Keratinocyte (primary cell): ENCODE measurements at regions not wholly inside any gene's neighbourhood (a gene's known extent, or its start where the extent isn't known, plus 50 kb on each side); places are given as distances from the start of the nearest gene placed in this dataset.
A peak's percentile ranks its signal among the peaks of the same experiment; 100 is the strongest.
"Not testable (repeated sequence)": the region's sequence is repeated elsewhere in the genome, so short reads cannot be mapped to it uniquely, and the experiment has no call there.

Experiments
- DNase-seq: peaks from one replicate; pipeline ENCODE4 v3.0.0-alpha.2; 2011; ENCODE audit warnings: low read depth, missing footprints, low spot score
- FAIRE-seq: peaks from 2 replicates; lab custom pipeline; 2011; peaks lifted over from hg19 to GRCh38; lab: Jason Lieb, UNC
- H2AFZ ChIP-seq: 2 replicates; pipeline ENCODE4 v1.6.0; 2012; ENCODE audit warnings: low read length, control low read depth, inconsistent platforms; ENCODE audit not compliant: control insufficient read depth
- H3K27ac ChIP-seq: 2 replicates; pipeline ENCODE4 v1.5.1; 2011; ENCODE audit warnings: low read length; ENCODE audit not compliant: control insufficient read depth, insufficient read depth
- H3K27me3 ChIP-seq: 3 replicates; pipeline ENCODE4 v1.6.0; 2011; ENCODE audit warnings: low read length; ENCODE audit not compliant: control insufficient read depth, insufficient read depth; ENCODE audit errors: extremely low read depth
- H3K36me3 ChIP-seq, 2 experiments: 2 replicates in 1 of 2; 3 replicates in 1 of 2; pipeline ENCODE4 v1.5.1; 2011; ENCODE audit warnings: low read length in 2 of 2, mild to moderate bottlenecking in 1 of 2; ENCODE audit not compliant: control insufficient read depth in 2 of 2, insufficient read depth in 2 of 2; ENCODE audit errors: extremely low read depth in 1 of 2
- H3K4me1 ChIP-seq: 3 replicates; pipeline ENCODE4 v1.5.1; 2011; ENCODE audit warnings: low read length; ENCODE audit not compliant: control insufficient read depth, insufficient read depth; ENCODE audit errors: extremely low read depth
- H3K4me2 ChIP-seq: 3 replicates; pipeline ENCODE4 v1.6.0; 2011; ENCODE audit warnings: low read depth, low read length; ENCODE audit not compliant: control insufficient read depth, insufficient read depth; ENCODE audit errors: extremely low read depth
- H3K4me3 ChIP-seq, 3 experiments: fragments of 200-600 bp in 1 of 3; sonication (generic) in 1 of 3; 2 replicates in 2 of 3; 3 replicates in 1 of 3; pipeline ENCODE4 v1.5.1; 2011 to 2016; ENCODE audit warnings: low read length in 3 of 3, mild to moderate bottlenecking in 3 of 3, control low read depth in 2 of 3, inconsistent platforms in 1 of 3, low read depth in 1 of 3, mixed read lengths in 1 of 3, mixed run types in 1 of 3, moderate library complexity in 1 of 3; ENCODE audit not compliant: control insufficient read depth in 2 of 3, insufficient read depth in 2 of 3; ENCODE audit errors: extremely low read depth in 1 of 3
- H3K79me2 ChIP-seq: 2 replicates; pipeline ENCODE4 v1.6.0; 2012; ENCODE audit warnings: low read length; ENCODE audit not compliant: control insufficient read depth, insufficient read depth
- H3K9ac ChIP-seq: 3 replicates; pipeline ENCODE4 v1.6.0; 2011; ENCODE audit warnings: low read length; ENCODE audit not compliant: control insufficient read depth, insufficient read depth; ENCODE audit errors: extremely low read depth
- H3K9me1 ChIP-seq: 3 replicates; pipeline ENCODE4 v1.6.0; 2011; ENCODE audit warnings: low read length; ENCODE audit not compliant: control insufficient read depth, insufficient read depth; ENCODE audit errors: extremely low read depth
- H3K9me3 ChIP-seq: 2 replicates; pipeline ENCODE4 v1.5.1; 2012; ENCODE audit warnings: low read depth, low read length; ENCODE audit not compliant: control insufficient read depth
- H4K20me1 ChIP-seq: 3 replicates; pipeline ENCODE4 v1.6.0; 2011; ENCODE audit warnings: low read length; ENCODE audit not compliant: control insufficient read depth, insufficient read depth; ENCODE audit errors: extremely low read depth
- CTCF ChIP-seq, 3 experiments: IDR thresholded peaks in 1 of 3; conservative IDR thresholded peaks in 1 of 3; optimal IDR thresholded peaks in 1 of 3; 2 replicates in 2 of 3; 3 replicates in 1 of 3; pipeline versions ENCODE3 to v1.5.1; 2011; ENCODE audit warnings: low read length in 3 of 3, mild to moderate bottlenecking in 3 of 3, moderate library complexity in 2 of 3, control low read depth in 1 of 3, inconsistent platforms in 1 of 3; ENCODE audit not compliant: insufficient read depth in 2 of 3; ENCODE audit errors: extremely low read depth in 1 of 3
- EZH2 ChIP-seq: IDR thresholded peaks from one replicate; pipeline ENCODE4 v1.6.1; 2012; ENCODE audit warnings: inconsistent platforms, mild to moderate bottlenecking, low read length, moderate library complexity
- dilution Hi-C: fragments of 300-500 bp; cut with MboI; formaldehyde crosslinking; loops from one replicate; pipeline ENCODE4 v1.7.0; 2020; ENCODE audit warnings: low sequenced_read_pairs; ENCODE audit not compliant: extremely low pct_ligation_motif_present

DNA sequence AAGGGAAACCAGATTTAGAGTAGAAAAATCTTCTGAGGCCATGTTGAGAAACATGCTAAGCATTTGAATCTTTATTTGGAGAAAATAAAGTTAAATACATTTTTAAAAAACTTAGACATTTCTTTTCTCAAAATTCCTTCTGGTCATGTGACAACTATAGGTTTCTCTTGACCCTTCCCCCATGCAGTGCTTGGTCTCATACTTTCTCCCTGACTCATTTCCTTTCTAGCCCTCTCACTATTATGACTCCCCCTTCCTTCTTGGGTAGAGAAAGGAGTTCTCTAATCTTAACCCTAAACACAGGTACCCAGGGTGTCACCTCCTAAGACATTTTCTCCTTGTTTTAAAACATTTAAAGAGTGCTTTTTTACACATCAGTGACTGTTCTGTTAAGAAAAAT, 179.5 kb upstream of the TMEM106B start:
- H3K27ac ChIP-seq: no peak overlapping the region
- peaks cover 2% of the 10 kb centered on the region for H3K4me1 ChIP-seq
- no peak overlapping the region for H2AFZ ChIP-seq
- no peaks in the 10 kb centered on the region for H3K9me3 ChIP-seq
- FAIRE-seq (peak; percentile 34), DNase-seq (peak; percentile 13)
- TF ChIP-seq CTCF (optimal IDR thresholded peaks at IDR 0.05 in 1 of 3, IDR thresholded peaks at IDR 0.05 in 1 of 3, conservative IDR thresholded peaks at IDR 0.05 in 1 of 3; ENCODE audit: extremely low read depth in 1 of 3, insufficient read depth in 2 of 3, low read length in 3 of 3): no peak
- TF ChIP-seq EZH2: no peak
- H3K4me2 ChIP-seq: peak overlapping the region; percentile 0
- H3K27me3 ChIP-seq: no peaks in the 10 kb centered on the region
- no peaks in the 10 kb centered on the region for H3K36me3 ChIP-seq
- dilution Hi-C loops: no loop called here
- H3K9me1 ChIP-seq: no peaks in the 10 kb centered on the region
- no peak overlapping the region for H3K9ac ChIP-seq
- no peaks in the 10 kb centered on the region for H3K79me2 ChIP-seq
- H4K20me1 ChIP-seq: no peaks in the 10 kb centered on the region
- H3K4me3 ChIP-seq: no peak overlapping the region

- Histone ChIP-seq H2AFZ (no peak overlapping the region), H3K36me3 (no peaks in the 10 kb centered on the region), H3K27me3 (no peaks in the 10 kb centered on the region), H3K27ac (no peak overlapping the region), H3K4me1 (peaks cover 2% of the 10 kb centered on the region), H3K9ac (no peak overlapping the region), H3K9me1 (no peaks in the 10 kb centered on the region), H3K4me3 (no peak overlapping the region), H3K79me2 (no peaks in the 10 kb centered on the region), H4K20me1 (no peaks in the 10 kb centered on the region), H3K4me2 (no peak overlapping the region), H3K9me3 (no peaks in the 10 kb centered on the region)
- no peak for FAIRE-seq
- TF ChIP-seq CTCF (optimal IDR thresholded peaks at IDR 0.05 in 1 of 3, IDR thresholded peaks at IDR 0.05 in 1 of 3, conservative IDR thresholded peaks at IDR 0.05 in 1 of 3; ENCODE audit: extremely low read depth in 1 of 3, insufficient read depth in 2 of 3, low read length in 3 of 3) (no peak), EZH2 (no peak)
- DNase-seq: no peak
- dilution Hi-C loops: no loop called here
Observed at GRCh38 chr7:12032146-12032545, 178.9 kb upstream of the TMEM106B start.

DNA sequence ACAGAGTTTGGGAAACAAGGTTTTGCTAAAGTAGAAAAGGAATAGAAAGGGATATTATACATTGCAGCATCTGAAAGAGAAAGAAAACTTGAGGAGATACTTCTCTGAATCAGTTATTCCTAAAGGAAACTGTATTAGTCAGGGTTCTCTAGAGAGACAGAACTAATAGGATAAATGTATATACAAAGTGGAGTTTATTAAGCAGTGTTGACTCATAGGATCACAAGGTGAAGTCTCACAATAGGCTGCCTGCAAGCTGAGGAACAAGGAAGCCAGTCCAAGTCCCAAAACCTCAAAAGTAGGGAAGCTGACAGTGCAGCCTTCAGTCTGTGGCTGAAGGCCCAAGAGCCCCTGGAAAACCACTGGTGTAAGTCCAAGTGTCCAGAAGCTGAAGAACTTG, 167.6 kb upstream of the TMEM106B start:
- H3K36me3 ChIP-seq, H2AFZ ChIP-seq, dilution Hi-C loops, H3K4me1 ChIP-seq, H3K9ac ChIP-seq, H3K9me1 ChIP-seq, H3K27me3 ChIP-seq, H3K4me3 ChIP-seq, H4K20me1 ChIP-seq, H3K4me2 ChIP-seq, DNase-seq, FAIRE-seq, H3K9me3 ChIP-seq, H3K79me2 ChIP-seq, H3K27ac ChIP-seq: not testable (repeated sequence)
